ENCODE measurements at regions not wholly inside any gene's neighbourhood (a gene's known extent, or its start where the extent isn't known, plus 50 kb on each side); places are given as distances from the start of the nearest gene placed in this dataset.

GRCh38 chr14:53432378-53432802, 279.3 kb upstream of the DDHD1 start:
- ChIA-PET POLR2A (ENCODE audit: low non-redundant PET) (no interaction called here), CTCF (no interaction called here)
- H3K27ac ChIP-seq: no peak overlapping the region
- peak; percentile 72 for TF ChIP-seq CTCF (conservative IDR thresholded peaks at IDR 0.05; ENCODE audit: low read depth)
- peak; percentile 57 for DNase-seq (ENCODE audit: low spot score)

- ChIA-PET CTCF (interaction anchor here (0.7 to 1.4 kb wide), 2 partner anchors 47 to 930 kb away, joined by 4 to 6 read pairs; no protein-coding TSS in a partner anchor), POLR2A (ENCODE audit: low non-redundant PET) (no interaction called here)
- no peak for TF ChIP-seq CTCF (conservative IDR thresholded peaks at IDR 0.05; ENCODE audit: low read depth)
- no peak overlapping the region for H3K27ac ChIP-seq
- DNase-seq (ENCODE audit: low spot score): no peak
Observed at GRCh38 chr14:53430870-53431269, 277.7 kb upstream of the DDHD1 start.

- peak; percentile 25; the same call in 1 of the 2 replicates for TF ChIP-seq CTCF (conservative IDR thresholded peaks at IDR 0.05; ENCODE audit: low read depth)
- ChIA-PET POLR2A (ENCODE audit: low non-redundant PET) (no interaction called here), CTCF (interaction anchor here (0.6 to 0.8 kb wide), 4 partner anchors 21 to 559 kb away, joined by 3 to 8 read pairs (median 4); no protein-coding TSS in a partner anchor)
- no peak overlapping the region for H3K27ac ChIP-seq
- DNase-seq (ENCODE audit: low spot score): peak; percentile 27
Observed at GRCh38 chr14:53412819-53413675, 259.9 kb upstream of the DDHD1 start.

- ChIA-PET CTCF (no interaction called here), POLR2A (ENCODE audit: low non-redundant PET) (no interaction called here)
- DNase-seq (ENCODE audit: low spot score): no peak
- TF ChIP-seq CTCF (conservative IDR thresholded peaks at IDR 0.05; ENCODE audit: low read depth): no peak
- no peak overlapping the region for H3K27ac ChIP-seq
Observed at GRCh38 chr14:53411125-53411524, 258.0 kb upstream of the DDHD1 start.

GRCh38 chr14:53409969-53410368, 256.8 kb upstream of the DDHD1 start:
- ChIA-PET CTCF (no interaction called here), POLR2A (ENCODE audit: low non-redundant PET) (no interaction called here)
- no peak overlapping the region for H3K27ac ChIP-seq
- no peak for DNase-seq (ENCODE audit: low spot score)
- no peak for TF ChIP-seq CTCF (conservative IDR thresholded peaks at IDR 0.05; ENCODE audit: low read depth)

GRCh38 chr14:53409289-53409688, 256.2 kb upstream of the DDHD1 start:
- H3K27ac ChIP-seq: no peak overlapping the region
- TF ChIP-seq CTCF (conservative IDR thresholded peaks at IDR 0.05; ENCODE audit: low read depth): no peak
- CTCF ChIA-PET: no interaction called here
- POLR2A ChIA-PET (ENCODE audit: low non-redundant PET): no interaction called here
- no peak for DNase-seq (ENCODE audit: low spot score)
